Activated T-helper 1 cell treated with anti-CD3 and anti-CD28 coated beads, Interleukin-12 subunit alpha, Interleukin-12 subunit beta, Interleukin-2, Interleukin-4 antibody, amounts not matched to agents 30 ng/mL and 10 ng/mL and 1 ng/mL, durations not matched to agents 14 hours and 24 hours and 36 hours (primary cell): ENCODE measurements at regions not wholly inside any gene's neighbourhood (a gene's known extent, or its start where the extent isn't known, plus 50 kb on each side); places are given as distances from the start of the nearest gene placed in this dataset.

Experiments
- DNase-seq: peaks from one replicate; pipeline ENCODE4 v3.0.0; 2021; ENCODE audit warnings: low spot score
- H3K27ac Mint-ChIP-seq: one replicate; pipeline ENCODE4 v1.8.0; 2021; ENCODE audit warnings: mild to moderate bottlenecking, mixed read lengths
- H3K27me3 Mint-ChIP-seq: one replicate; pipeline ENCODE4 v1.8.0; 2022; ENCODE audit warnings: mild to moderate bottlenecking, moderate library complexity, mixed read lengths; ENCODE audit not compliant: insufficient read depth
- H3K36me3 Mint-ChIP-seq: one replicate; pipeline ENCODE4 v1.8.0; 2021; ENCODE audit warnings: low read depth, mixed read lengths
- H3K4me1 Mint-ChIP-seq: one replicate; pipeline ENCODE4 v1.8.0; 2021; ENCODE audit warnings: low read depth, mixed read lengths
- H3K4me3 Mint-ChIP-seq: one replicate; pipeline ENCODE4 v1.8.0; 2021; ENCODE audit warnings: mild to moderate bottlenecking, moderate library complexity, mixed read lengths
- H3K9me3 Mint-ChIP-seq: one replicate; pipeline ENCODE4 v1.8.0; 2021; ENCODE audit warnings: mixed read lengths
- intact Hi-C: fragments of 100-400 bp; cut with micrococcal nuclease; formaldehyde crosslinking; loops from one replicate; pipeline ENCODE4 v1.15.1; 2024

DNA sequence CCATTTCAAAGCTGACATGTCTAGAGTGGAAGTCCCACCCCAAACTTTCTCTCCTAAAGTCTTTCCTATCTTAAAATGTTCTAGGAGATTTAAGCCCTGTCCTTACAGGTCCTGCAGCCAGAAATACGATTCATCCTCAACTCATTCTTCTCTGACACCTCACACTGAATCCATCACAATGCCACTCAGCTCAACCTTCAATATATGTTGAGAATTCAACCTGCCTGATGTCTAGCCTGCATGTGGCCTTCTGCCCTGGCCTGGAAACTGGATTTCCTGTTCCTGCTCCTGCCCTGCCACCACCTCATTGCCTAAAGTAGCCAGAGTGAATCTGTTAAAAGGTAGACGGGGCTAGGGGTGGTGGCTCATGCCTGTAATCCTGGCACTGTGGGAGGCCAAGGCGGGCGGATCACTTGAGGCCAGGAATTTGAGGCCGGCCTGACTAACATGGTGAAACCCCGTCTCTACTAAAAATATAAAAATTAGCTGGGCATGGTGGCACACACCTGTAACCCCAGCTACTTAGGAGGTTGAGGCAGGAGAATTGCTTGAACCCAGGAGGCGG lies 345.9 kb downstream of the CDH26 start:
- H3K27ac Mint-ChIP-seq: no peak overlapping the region
- H3K27me3 Mint-ChIP-seq: no peaks in the 10 kb centered on the region
- H3K36me3 Mint-ChIP-seq: no peaks in the 10 kb centered on the region
- H3K4me3 Mint-ChIP-seq: no peak overlapping the region
- H3K4me1 Mint-ChIP-seq: no peaks in the 10 kb centered on the region
- H3K9me3 Mint-ChIP-seq: no peaks in the 10 kb centered on the region
- no peak for DNase-seq
- intact Hi-C loops: no loop called here

DNA sequence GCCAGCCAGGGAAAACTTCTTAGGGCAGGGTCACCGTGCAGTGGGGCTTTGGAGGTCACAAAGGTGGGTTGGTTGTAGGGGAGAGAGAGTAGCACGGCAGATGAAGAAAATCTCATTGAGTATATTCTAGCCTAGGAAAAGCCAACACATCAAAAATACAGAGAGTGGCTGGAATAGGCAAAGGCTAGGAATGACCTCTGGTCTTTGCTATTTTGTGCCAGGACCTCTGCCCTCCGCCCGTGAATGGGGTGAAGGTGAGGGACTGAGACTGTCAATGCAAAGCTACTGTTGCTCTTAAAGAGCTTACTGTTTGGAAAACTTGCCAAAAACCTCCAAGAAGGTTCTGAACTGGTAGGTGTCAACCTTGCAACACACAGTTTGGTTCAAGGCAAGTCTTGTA lies 346.7 kb downstream of the CDH26 start:
- Mint-ChIP-seq H3K4me3 (no peak overlapping the region), H3K36me3 (no peaks in the 10 kb centered on the region)
- intact Hi-C loops: no loop called here

DNA sequence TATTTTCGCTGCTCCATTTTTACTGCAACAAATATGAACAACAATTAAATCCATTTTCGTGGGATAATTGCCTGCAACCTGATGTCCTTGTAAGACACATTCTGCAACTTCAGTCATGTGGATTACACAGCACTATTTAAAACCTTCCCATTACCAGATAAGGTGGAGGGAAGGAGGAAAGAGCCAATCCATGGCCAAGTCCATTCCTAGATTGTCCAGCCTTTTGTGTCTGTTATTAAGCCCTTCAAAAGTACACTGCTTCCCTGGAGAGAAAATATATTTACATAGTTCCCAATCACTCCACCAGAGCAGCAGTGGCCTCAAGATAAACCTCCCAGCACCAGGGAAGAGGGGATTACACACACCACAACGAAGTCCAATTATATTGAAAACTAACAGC lies 347.9 kb downstream of the CDH26 start:
- H3K9me3 Mint-ChIP-seq: no peaks in the 10 kb centered on the region
- H3K27ac Mint-ChIP-seq: no peak overlapping the region
- no peaks in the 10 kb centered on the region for H3K36me3 Mint-ChIP-seq
- intact Hi-C loops: no loop called here
- H3K4me3 Mint-ChIP-seq: no peak overlapping the region
- no peaks in the 10 kb centered on the region for H3K27me3 Mint-ChIP-seq
- no peaks in the 10 kb centered on the region for H3K4me1 Mint-ChIP-seq
- no peak for DNase-seq

More for the DNA sequence above, 346.7 kb downstream of the CDH26 start:
- H3K9me3 Mint-ChIP-seq: no peaks in the 10 kb centered on the region
- H3K27ac Mint-ChIP-seq: no peak overlapping the region
- DNase-seq: no peak
- H3K4me1 Mint-ChIP-seq: no peaks in the 10 kb centered on the region
- H3K27me3 Mint-ChIP-seq: no peaks in the 10 kb centered on the region

DNA sequence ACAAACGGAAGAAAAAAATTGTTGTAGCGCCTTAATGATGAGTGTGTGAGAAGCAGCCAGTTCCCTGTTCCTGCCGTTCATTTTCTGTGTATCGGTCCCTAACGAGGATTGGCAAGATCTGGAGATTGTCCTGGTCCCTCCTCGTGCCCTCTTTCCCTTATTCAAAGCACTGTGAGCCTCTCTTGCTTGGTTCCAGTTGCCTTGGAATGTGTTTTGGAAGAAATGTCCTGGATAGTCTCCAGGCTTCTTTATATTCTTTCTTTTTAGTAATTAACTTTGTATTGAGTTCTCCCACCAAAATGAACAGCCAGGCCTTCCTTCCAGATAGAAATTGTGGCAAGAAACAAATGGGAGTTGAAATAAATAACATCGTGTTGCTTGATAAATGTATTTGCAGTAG lies 348.3 kb downstream of the CDH26 start:
- intact Hi-C loops: no loop called here
- H3K9me3 Mint-ChIP-seq: no peaks in the 10 kb centered on the region
- H3K27ac Mint-ChIP-seq: no peak overlapping the region
- DNase-seq: no peak
- H3K36me3 Mint-ChIP-seq: no peaks in the 10 kb centered on the region
- H3K4me1 Mint-ChIP-seq: no peaks in the 10 kb centered on the region
- no peaks in the 10 kb centered on the region for H3K27me3 Mint-ChIP-seq
- H3K4me3 Mint-ChIP-seq: no peak overlapping the region

DNA sequence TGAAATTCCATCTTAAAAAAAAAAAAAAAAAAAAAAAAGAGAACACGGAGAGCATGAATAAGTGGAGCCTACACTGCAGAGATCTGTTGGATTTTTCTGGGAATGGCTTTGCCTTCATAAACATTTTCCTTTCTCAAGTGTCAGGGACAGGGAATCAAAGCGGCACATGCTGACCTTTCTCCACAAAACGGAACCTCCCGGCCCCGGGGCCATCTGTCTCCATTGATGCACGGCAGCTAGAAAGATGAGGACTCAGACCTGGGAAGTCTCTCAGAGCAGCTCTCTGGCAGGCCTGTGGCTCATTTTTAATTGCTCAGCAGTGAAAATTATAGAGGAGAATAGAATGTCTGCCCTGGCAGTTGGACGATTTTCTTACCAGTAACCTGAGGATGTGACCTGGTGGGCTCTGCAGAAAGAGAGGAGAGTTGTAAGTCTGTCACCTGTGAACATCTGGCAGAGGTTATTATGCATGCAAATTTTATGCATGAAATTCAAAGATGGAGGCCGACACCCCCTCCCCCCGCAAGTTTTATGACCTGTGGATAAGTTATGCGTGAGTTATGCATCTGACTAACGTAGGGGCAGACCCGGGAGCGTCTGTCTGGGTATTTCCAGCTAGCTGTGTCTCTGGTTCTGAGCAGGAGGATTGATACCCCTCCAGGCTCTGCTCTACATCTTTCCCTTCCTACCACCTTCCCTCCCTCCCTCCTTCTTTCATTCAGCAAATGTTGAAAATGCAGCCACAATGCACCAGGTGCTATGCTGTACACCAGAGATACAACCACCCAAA lies 352.5 kb downstream of the CDH26 start:
- Mint-ChIP-seq H3K27me3 (no peaks in the 10 kb centered on the region), H3K4me1 (no peaks in the 10 kb centered on the region), H3K4me3 (no peak overlapping the region), H3K9me3 (peaks cover 3% of the 10 kb centered on the region), H3K36me3 (no peaks in the 10 kb centered on the region), H3K27ac (no peak overlapping the region)
- intact Hi-C loops: no loop called here
- no peak for DNase-seq

DNA sequence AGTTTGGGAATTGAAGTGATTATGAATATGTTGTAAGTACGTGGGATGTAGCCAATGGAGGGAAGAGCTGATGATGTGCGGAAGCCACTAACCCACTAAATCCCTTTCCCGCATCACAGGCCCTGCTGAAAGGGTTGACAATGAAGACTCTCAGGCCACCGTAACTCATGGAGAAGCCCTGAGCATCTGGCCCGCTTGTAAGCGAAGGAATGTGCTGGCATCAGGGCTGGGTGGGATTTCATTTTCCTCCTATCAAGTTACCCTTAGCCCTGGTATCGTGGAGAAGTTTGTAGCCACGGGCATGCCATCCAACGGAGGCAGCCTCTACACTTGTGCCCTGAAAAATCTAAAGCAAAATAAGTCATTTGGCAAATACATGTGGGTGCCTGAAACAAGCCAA lies 355.0 kb downstream of the CDH26 start:
- no peaks in the 10 kb centered on the region for H3K27me3 Mint-ChIP-seq
- H3K4me3 Mint-ChIP-seq: no peak overlapping the region
- H3K36me3 Mint-ChIP-seq: no peaks in the 10 kb centered on the region
- H3K9me3 Mint-ChIP-seq: peaks cover 3% of the 10 kb centered on the region
- H3K4me1 Mint-ChIP-seq: no peaks in the 10 kb centered on the region
- intact Hi-C loops: no loop called here
- H3K27ac Mint-ChIP-seq: no peak overlapping the region
- DNase-seq: no peak

DNA sequence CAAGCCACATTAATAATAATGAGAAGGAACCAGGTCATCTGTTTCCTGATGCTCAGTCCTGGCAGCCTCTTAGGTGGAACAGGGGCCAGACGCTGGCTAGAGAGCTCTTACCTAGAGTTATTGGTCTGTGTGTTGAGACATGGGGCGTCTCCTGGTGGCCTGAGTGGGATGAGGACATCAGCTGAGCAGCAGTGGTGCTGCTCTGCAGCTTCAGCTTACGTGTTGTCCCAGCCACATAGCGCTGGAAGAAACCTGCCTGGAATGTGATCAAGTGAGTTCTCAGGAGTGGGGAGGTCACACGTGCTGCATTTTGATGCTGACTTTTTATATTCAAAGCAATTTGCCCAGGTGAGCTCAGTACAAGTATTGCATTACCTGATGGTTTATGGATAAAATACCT lies 355.4 kb downstream of the CDH26 start:
- intact Hi-C loops: no loop called here
- no peak overlapping the region for H3K27ac Mint-ChIP-seq
- H3K36me3 Mint-ChIP-seq: no peaks in the 10 kb centered on the region
- peaks cover 3% of the 10 kb centered on the region for H3K9me3 Mint-ChIP-seq
- H3K4me3 Mint-ChIP-seq: no peak overlapping the region
- no peaks in the 10 kb centered on the region for H3K4me1 Mint-ChIP-seq
- no peak for DNase-seq
- no peaks in the 10 kb centered on the region for H3K27me3 Mint-ChIP-seq

DNA sequence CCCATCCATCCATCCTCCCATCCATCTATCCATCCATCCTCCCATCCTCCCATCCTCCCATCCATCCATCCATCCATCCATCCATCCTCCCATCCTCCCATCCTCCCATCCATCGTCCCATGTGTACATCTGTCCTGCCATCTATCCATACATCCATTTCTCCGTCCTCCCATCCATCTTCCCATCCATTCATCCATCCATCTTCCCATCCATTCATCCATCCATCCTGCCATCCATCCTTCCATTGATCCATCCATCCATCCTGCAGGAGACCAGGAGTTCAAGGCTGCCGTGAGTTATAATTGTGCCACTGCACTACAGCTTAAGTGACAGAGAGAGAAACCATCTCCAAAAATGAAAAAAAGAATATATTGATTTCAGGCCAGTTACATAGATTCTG lies 356.5 kb downstream of the CDH26 start:
- intact Hi-C loops: no loop called here
- H3K27me3 Mint-ChIP-seq: no peaks in the 10 kb centered on the region
- H3K27ac Mint-ChIP-seq: no peak overlapping the region
- H3K9me3 Mint-ChIP-seq: peaks cover 3% of the 10 kb centered on the region
- H3K36me3 Mint-ChIP-seq: no peaks in the 10 kb centered on the region
- no peaks in the 10 kb centered on the region for H3K4me1 Mint-ChIP-seq
- no peak for DNase-seq
- no peak overlapping the region for H3K4me3 Mint-ChIP-seq

DNA sequence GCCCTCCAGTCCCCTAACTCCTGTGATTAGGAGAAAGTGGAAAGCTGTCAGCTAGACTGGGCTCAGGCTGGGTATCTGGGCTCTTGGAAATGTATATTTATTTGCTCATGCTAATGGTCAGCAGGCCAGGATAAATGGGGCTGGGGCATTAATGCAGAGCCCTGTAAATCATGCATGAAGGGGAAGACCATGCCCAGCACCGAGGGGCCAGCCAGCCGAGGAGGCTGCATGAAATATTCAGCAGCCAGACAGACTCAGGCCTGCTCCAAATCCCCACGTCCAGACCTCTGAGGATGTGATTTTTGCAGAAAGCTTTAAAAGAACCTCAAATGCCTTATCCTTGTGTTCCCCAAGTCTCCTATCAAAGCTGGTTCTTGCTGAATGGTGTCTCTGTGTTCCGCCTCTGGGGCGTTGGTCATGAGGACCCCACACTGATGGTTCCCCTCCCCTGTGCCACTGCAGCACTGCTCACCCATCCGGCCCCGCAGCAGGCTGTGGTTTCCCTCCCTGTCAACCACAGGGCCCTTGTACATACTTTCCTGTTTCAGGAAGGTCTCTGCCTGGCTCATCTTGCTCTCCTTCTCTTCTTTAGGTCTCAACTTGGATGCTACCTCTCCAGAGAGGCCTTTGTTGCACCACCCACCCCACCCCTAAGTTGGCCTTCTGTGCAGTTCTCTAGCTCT lies 358.4 kb downstream of the CDH26 start:
- H3K9me3 Mint-ChIP-seq: peaks cover 3% of the 10 kb centered on the region

DNA sequence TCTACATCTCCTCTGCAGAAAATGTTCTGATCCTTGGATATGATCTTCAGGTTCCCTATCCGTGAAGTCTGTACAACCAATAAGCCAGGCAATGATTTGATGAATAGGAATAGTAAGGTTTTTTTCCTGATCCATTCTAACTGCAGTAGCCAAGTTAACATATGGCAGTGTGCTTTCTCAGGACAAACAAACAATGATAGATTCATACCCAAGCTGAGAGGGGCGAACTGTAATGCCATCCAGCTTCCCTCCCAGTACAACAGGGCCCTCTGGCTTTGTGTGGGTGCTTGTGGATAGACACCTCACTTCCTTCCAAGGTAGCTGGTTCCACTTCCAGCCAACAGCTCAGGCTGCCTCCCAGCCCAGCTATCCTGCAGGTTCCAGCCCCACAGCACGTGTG lies 359.2 kb downstream of the CDH26 start:
- Mint-ChIP-seq H3K27ac (no peak overlapping the region), H3K9me3 (peaks cover 3% of the 10 kb centered on the region), H3K27me3 (peaks cover 2% of the 10 kb centered on the region), H3K4me3 (no peak overlapping the region), H3K4me1 (no peaks in the 10 kb centered on the region), H3K36me3 (no peaks in the 10 kb centered on the region)
- intact Hi-C loops: no loop called here
- no peak for DNase-seq

More for the DNA sequence above, 358.4 kb downstream of the CDH26 start:
- no peak for DNase-seq
- no peak overlapping the region for H3K27ac Mint-ChIP-seq
- H3K4me1 Mint-ChIP-seq: no peaks in the 10 kb centered on the region
- no peak overlapping the region for H3K4me3 Mint-ChIP-seq
- peaks cover 2% of the 10 kb centered on the region for H3K27me3 Mint-ChIP-seq
- no peaks in the 10 kb centered on the region for H3K36me3 Mint-ChIP-seq
- intact Hi-C loops: no loop called here

DNA sequence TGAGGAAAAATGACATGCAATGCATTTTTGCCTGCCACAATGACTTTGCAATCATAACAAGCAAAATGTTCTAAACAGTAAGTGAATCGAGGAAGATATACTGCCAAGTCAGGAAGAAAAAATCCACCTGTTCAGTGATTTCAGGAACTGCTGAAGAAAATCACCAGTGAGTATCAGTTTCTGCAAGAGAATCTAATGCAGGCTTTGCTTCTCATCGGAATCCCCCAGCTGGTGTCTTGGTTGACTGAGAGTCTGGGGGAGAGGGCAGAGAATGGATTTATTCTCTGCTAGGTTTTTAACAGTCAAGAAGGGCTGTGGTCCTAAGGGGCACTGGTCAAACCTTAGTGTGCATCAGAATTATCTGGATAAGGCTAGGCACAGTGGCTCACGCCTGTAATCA lies 363.4 kb downstream of the CDH26 start:
- intact Hi-C loops: no loop called here
- no peak overlapping the region for H3K4me3 Mint-ChIP-seq
- H3K27ac Mint-ChIP-seq: no peak overlapping the region
- H3K4me1 Mint-ChIP-seq: no peaks in the 10 kb centered on the region
- no peaks in the 10 kb centered on the region for H3K9me3 Mint-ChIP-seq
- no peak for DNase-seq
- H3K36me3 Mint-ChIP-seq: no peaks in the 10 kb centered on the region
- H3K27me3 Mint-ChIP-seq: peaks cover 2% of the 10 kb centered on the region

DNA sequence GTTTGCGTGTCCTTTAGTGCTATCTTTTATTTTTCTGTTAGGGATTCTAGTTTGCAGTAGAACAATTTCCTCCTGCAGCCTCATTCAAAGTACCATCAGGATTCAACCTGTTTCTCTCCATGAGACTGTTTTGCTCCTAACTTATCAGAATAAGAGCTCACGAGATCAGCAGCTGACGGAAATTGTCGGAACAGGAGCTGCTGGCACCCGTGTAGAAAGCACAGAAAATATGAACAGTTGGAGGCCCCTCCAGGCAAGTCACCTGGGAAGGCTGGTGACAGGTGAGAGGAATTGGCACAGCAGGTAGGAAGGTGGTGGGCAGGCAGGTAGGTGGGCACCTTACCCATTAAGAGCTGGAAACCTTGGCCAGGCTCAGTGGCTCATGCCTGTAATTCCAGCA lies 368.6 kb downstream of the CDH26 start:
- no peak for DNase-seq
- H3K27ac Mint-ChIP-seq: no peak overlapping the region
- no peaks in the 10 kb centered on the region for H3K9me3 Mint-ChIP-seq
- H3K4me1 Mint-ChIP-seq: no peaks in the 10 kb centered on the region
- no peaks in the 10 kb centered on the region for H3K27me3 Mint-ChIP-seq
- H3K36me3 Mint-ChIP-seq: no peaks in the 10 kb centered on the region
- H3K4me3 Mint-ChIP-seq: no peak overlapping the region
- intact Hi-C loops: no loop called here

DNA sequence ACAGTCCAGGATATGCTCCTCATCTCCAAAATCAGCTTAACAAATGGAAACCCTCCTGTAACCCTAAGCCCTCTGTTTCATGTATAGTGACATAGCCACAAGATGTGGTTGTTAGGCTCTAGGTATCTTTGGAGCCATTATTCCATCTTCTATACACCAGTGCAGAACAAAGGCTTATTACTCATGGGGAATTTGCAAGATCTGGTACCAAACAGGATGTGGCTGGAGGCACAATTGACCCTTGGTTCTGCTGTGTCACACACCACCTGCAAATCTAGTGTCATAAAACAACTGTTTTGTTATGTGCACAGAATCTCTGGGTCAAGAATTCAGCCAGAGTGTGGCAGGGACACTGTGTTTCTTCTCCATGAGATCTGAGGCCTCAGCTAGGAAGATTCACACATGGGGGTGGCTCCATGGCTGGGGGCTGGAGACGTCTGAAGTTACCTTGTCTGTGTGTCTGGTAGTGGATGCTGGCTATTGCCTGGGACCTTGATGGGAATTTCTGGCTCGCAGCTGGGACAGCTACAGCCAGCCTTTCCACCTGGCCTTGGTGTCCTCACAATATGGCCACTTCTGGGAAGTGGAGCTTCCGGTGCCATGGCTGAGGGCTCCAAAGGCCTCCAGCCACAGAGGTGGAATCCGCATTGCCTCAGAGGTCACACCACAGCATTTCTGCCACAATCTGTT lies 369.9 kb downstream of the CDH26 start:
- Mint-ChIP-seq H3K4me1 (no peaks in the 10 kb centered on the region), H3K4me3 (no peak overlapping the region), H3K9me3 (no peaks in the 10 kb centered on the region), H3K27me3 (no peaks in the 10 kb centered on the region), H3K36me3 (no peaks in the 10 kb centered on the region), H3K27ac (no peak overlapping the region)
- intact Hi-C loops: no loop called here
- DNase-seq: no peak
